ENCODE measurements at regions not wholly inside any gene's neighbourhood (a gene's known extent, or its start where the extent isn't known, plus 50 kb on each side); places are given as distances from the start of the nearest gene placed in this dataset.
"Not testable (repeated sequence)": the region's sequence is repeated elsewhere in the genome, so short reads cannot be mapped to it uniquely, and the experiment has no call there.

- DNase-seq = no peak
Observed at GRCh38 chr16:13823501-13823900, 96.5 kb upstream of the ERCC4 start.

- DNase-seq = no peak
Observed at GRCh38 chr16:13829697-13830299, 90.2 kb upstream of the ERCC4 start.

DNA sequence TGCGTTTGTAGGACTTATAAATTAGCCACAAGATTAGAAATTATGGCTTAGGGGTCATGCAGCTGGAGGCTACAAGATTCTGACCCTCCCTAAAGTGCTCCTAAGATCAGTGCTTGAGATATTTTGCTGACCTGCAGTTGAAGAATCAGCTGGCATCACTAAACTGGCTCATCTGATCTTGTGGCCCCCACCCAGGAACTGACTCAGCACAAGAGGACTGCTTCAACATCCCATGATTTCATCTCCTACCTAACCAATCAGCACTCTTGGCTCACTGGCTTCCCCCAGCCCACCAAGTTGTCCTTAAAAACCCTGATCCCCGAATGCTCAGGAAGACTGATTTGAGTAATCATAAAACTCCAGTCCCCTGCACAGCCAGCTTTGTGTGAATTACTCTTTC, 86.4 kb upstream of the ERCC4 start:
- no peak for DNase-seq

- DNase-seq = no peak
Observed at GRCh38 chr16:13835387-13835786, 84.6 kb upstream of the ERCC4 start.

DNA sequence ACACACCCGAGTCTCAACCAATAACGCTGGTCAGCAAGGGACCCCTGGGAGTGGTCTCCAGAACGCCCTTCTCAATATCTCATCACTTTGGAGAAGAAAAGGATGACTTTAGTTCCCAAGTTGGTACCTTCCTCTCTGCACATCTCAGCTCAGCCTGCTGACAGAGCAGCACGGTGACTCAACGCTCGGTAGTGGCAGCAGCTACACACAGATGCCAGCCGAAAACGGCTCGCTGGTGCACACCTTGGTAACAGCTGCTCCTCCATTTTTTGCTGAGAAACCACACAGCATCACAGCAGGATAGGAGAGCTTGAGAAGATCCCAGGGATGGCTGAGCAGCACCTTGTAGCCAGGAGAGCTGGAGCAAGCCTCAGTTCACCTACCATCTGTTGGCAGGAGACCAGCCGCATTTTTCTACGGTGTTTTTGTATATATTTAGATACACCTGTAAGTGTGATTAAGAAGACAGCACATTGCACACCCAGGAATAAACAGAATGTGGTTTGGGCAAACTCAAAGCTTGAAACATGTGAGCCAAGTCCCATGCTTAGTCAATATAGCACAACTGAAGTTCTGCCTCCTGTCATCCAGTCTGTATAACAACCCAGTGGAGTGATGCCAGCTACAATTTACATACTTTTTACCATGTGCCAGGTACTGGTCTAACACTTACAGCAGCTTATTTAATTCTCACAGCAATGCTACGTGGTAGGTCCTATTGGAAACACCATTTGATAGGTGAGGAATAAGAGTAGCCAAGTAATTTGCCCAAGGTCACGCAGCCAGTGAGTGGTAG, 83.8 kb upstream of the ERCC4 start:
- DNase-seq = no peak

DNA sequence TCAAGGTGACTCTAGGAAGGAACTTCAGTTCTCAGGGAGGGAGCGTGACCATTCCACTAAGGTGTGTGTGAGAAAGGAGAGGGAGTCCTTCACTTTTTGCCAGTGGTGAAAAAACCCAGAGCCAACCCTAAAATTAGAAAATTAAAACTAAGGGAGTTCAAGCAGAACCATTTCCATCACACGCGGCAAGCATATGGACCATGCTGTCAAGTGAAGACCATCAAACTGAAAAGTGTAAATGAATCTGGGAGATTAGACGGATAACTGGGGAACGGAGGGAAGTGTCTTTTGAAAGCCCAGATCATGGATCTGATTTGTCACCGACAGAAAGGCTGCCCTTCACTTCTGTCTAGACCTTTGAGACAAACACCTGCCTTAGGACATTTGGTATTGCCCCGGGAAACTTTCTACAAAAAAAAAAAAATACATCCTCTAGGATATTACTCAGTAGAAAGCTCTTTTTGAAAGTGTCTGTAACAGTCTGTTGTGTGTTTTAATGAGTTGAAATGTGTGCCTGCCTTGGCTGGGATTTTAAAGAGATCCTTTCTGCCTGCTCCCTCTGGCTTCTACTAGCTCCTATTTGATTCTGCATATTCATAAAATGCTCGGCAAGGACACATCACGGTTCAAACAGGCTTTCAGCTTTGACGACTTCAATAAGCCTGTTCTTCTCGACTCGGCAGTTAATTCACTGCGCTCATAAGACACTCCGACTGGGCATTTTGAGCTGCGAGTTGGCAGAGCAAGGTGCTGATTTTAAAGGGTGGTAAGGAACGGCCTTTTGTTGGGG, 81.4 kb upstream of the ERCC4 start:
- no peak for DNase-seq

DNA sequence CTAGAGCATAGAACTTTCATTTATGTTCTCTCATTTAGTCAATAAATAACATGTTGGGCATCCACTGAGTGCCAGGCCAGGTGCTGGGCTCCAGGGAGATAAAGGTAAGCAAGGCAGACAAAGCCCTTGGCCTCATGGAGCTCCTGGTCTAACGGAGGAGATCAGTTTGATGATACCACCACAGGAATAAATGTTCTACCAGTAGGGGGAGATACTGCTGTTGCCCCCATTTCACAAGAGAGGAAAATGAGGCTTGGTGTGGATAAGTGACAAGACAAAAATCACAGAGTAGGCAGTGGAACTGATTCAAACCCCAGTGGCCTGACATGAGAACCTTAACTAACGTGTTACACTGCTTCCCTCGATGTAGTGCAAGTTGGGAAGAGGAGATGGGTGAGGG, 80.4 kb upstream of the ERCC4 start:
- no peak for DNase-seq

DNA sequence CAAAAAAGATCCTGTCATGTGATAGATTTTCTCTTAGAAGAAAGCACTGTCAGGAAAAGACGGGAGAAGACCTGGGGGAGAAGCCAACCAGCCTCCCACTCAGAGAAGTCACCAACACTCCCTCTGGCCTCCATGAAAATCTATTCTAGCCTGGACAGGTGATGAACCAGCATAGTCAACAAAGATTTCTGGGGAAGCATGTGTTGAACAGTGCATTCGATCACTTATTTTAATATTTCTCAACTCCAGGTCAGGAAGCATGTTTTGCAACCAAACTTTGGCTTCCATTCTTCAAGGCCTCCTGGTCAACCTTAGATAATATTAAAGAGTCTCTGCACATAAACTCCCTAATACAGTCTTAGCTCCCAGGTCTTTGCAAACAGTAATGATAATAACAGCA, 74.7 kb upstream of the ERCC4 start:
- no peak for DNase-seq

DNA sequence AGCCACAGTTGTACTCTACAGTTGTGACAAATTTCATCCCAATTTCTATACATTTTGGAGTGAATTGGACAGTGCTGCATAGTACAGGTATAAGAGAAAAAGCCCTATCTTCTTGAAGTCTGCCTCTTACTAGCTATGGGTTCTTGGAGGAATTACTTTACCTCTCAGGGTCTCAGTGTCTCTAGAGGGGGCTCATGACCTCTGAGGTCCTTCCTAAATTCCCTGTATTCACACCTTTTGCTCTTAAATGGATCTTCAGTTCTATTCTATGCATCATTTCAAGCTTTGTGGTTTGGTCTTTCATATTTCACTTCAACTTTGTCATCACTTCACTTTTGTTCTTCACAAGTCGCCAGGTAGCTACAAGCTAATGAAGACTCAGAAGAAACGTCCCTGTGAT, 71.2 kb upstream of the ERCC4 start:
- no peak for DNase-seq

DNA sequence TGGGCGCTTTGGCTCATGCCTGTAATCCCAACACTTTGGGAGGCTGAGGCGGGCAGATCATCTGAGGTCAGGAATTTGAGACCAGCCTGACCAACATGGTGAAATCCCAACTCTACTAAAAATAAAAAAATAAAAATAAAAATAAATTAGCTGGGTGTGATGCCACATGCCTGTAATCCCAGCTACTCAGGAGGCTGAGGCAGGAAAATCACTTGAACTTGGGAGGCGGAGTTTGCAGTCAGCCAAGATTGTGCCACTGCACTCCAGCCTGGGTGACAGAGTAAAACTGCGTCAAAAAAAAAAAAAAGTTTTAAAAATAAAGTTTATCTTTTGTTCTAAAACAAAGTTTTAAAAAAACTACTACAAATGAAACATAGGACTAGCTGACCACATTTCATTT, 69.8 kb upstream of the ERCC4 start:
- DNase-seq = not testable (repeated sequence)

GRCh38 chr16:13852827-13853226, 67.1 kb upstream of the ERCC4 start:
- DNase-seq = no peak

- no peak for DNase-seq
Observed at GRCh38 chr16:13856398-13856797, 63.6 kb upstream of the ERCC4 start.

GRCh38 chr16:13856811-13857511, 63.0 kb upstream of the ERCC4 start:
- DNase-seq = no peak

GRCh38 chr16:13858873-13859580, 60.9 kb upstream of the ERCC4 start:
- no peak for DNase-seq

GRCh38 chr16:13863075-13863765, 56.7 kb upstream of the ERCC4 start:
- DNase-seq = no peak

DNA sequence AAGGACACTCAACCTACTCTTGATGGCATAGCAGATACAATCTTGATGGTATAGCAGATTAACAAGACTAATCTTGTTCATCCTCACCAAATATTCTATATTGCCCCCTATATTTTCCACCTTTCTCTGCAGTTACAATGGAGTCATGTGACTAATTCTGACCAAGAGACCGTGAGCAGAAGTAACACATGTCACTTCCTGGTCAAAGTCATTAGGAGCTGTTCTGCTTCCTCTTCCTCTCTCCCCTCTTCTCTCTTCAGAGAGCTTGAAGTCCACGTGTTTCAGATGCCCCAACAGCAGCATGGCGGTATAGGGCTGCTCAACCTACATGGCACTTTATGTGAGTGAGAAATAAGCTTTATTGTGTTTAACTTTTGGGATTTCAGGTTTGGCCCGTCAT, 55.3 kb upstream of the ERCC4 start:
- DNase-seq = no peak

- peak; percentile 71 for DNase-seq
Observed at GRCh38 chr16:13866073-13866472, 53.9 kb upstream of the ERCC4 start.
